ENCODE measurements at regions not wholly inside any gene's neighbourhood (a gene's known extent, or its start where the extent isn't known, plus 50 kb on each side); places are given as distances from the start of the nearest gene placed in this dataset.

GRCh38 chr9:89939181-89939580 is 334.4 kb downstream of the GADD45G start:
- Mint-ChIP-seq H3K27me3 (peaks cover 18% of the 10 kb centered on the region), H3K4me3 (no peak overlapping the region), H3K36me3 (ENCODE audit: low read depth) (no peaks in the 10 kb centered on the region), H3K9me3 (no peaks in the 10 kb centered on the region), H3K27ac (no peak overlapping the region), H3K4me1 (ENCODE audit: low read depth) (peaks cover 4% of the 10 kb centered on the region)
- no peak for ATAC-seq
- no peak for DNase-seq
- ChIA-PET POLR2A (no interaction called here), CTCF (no interaction called here)
- intact Hi-C loops (cut with micrococcal nuclease) = no loop called here
- TF ChIP-seq, protein P1, sequence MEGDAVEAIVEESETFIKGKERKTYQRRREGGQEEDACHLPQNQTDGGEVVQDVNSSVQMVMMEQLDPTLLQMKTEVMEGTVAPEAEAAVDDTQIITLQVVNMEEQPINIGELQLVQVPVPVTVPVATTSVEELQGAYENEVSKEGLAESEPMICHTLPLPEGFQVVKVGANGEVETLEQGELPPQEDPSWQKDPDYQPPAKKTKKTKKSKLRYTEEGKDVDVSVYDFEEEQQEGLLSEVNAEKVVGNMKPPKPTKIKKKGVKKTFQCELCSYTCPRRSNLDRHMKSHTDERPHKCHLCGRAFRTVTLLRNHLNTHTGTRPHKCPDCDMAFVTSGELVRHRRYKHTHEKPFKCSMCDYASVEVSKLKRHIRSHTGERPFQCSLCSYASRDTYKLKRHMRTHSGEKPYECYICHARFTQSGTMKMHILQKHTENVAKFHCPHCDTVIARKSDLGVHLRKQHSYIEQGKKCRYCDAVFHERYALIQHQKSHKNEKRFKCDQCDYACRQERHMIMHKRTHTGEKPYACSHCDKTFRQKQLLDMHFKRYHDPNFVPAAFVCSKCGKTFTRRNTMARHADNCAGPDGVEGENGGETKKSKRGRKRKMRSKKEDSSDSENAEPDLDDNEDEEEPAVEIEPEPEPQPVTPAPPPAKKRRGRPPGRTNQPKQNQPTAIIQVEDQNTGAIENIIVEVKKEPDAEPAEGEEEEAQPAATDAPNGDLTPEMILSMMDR (IDR thresholded peaks at IDR 0.05) = no peak

DNA sequence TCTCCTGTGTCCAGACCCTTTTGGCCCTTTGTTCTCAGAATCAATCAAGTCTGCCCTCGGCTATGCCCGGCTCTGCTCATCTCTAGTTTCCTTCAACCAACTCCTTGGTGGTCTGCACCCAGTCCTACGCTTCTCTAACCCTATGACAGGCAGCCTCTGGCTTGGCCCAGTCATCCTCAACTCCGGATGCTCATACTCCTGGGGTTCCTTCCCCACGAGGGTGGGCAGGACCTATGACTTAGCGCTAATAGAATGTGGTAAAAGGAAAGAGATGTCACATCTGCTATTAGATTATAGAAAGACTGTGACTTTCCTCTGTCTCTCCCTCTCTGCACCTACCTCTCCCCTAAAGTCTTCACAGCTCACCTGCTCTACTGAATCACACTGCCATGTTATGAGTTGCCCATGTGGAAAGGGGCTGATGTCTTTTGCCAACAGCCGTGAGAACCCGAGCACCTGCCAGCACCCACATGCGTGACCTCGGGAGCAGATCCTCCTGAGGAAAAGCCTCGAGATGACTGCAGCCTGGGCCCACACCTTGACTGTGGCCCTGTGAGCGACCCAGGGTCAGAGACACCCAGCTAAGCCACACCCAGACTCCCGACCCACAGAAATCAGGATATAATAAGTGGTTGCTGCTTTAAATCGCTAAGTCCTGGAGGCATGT is 334.9 kb downstream of the GADD45G start:
- ATAC-seq (no peak), DNase-seq (no peak)
- no peak overlapping the region for H3K4me3 Mint-ChIP-seq
- H3K4me1 Mint-ChIP-seq (ENCODE audit: low read depth) = peaks cover 4% of the 10 kb centered on the region
- intact Hi-C loops (cut with micrococcal nuclease) = no loop called here
- H3K27ac Mint-ChIP-seq = no peak overlapping the region
- CTCF ChIA-PET = no interaction called here
- no peaks in the 10 kb centered on the region for H3K36me3 Mint-ChIP-seq (ENCODE audit: low read depth)
- TF ChIP-seq, protein P1 (IDR thresholded peaks at IDR 0.05) = no peak
- H3K9me3 Mint-ChIP-seq = no peaks in the 10 kb centered on the region
- POLR2A ChIA-PET = interaction anchor here (1.2 kb wide), 1 partner anchor 30 kb away, joined by 3 read pairs; no protein-coding TSS in a partner anchor
- peaks cover 18% of the 10 kb centered on the region for H3K27me3 Mint-ChIP-seq

DNA sequence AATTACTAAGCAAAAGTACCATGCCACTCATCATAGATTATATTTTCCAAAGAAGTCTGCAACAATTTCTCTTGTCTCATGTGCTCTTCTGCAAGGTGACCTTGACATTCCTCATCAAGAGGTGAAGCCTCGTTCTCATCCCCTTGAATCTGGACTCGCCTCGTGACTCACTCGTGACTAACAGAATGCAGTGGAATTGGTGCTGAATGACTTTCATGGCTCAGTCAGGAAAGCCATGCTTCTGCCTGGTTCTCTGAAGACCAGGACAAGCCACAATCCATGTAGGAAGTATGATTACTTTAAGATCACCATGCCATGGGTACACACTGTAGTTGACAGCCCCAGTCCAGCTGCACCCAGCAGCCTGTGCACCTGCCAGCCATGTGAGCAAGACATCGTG is 335.8 kb downstream of the GADD45G start:
- Mint-ChIP-seq H3K9me3 (no peaks in the 10 kb centered on the region), H3K27me3 (peaks cover 18% of the 10 kb centered on the region), H3K4me1 (ENCODE audit: low read depth) (peaks cover 4% of the 10 kb centered on the region), H3K36me3 (ENCODE audit: low read depth) (no peaks in the 10 kb centered on the region), H3K4me3 (no peak overlapping the region), H3K27ac (no peak overlapping the region)
- TF ChIP-seq, protein P1 (IDR thresholded peaks at IDR 0.05) = no peak
- ATAC-seq (no peak), DNase-seq (no peak)
- intact Hi-C loops (cut with micrococcal nuclease) = no loop called here
- POLR2A ChIA-PET = interaction anchor here (1.2 to 1.4 kb wide), 2 partner anchors 12 to 29 kb away, joined by 3 to 5 read pairs; no protein-coding TSS in a partner anchor
- CTCF ChIA-PET = no interaction called here

GRCh38 chr9:89941875-89942274 is 337.1 kb downstream of the GADD45G start:
- H3K4me1 Mint-ChIP-seq (ENCODE audit: low read depth) = no peaks in the 10 kb centered on the region
- H3K27ac Mint-ChIP-seq = no peak overlapping the region
- no peaks in the 10 kb centered on the region for H3K9me3 Mint-ChIP-seq
- TF ChIP-seq, protein P1 (IDR thresholded peaks at IDR 0.05) = no peak
- no peak overlapping the region for H3K4me3 Mint-ChIP-seq
- DNase-seq (no peak), ATAC-seq (no peak)
- ChIA-PET POLR2A (interaction anchor here (1.4 kb wide), 1 partner anchor 13 kb away, joined by 5 read pairs; no protein-coding TSS in a partner anchor), CTCF (interaction anchor here (1.3 to 1.4 kb wide), 3 partner anchors 160 to 365 kb away, joined by 4 to 6 read pairs (median 5); no protein-coding TSS in a partner anchor)
- H3K27me3 Mint-ChIP-seq = peaks cover 12% of the 10 kb centered on the region
- intact Hi-C loops (cut with micrococcal nuclease) = no loop called here
- H3K36me3 Mint-ChIP-seq (ENCODE audit: low read depth) = no peaks in the 10 kb centered on the region

GRCh38 chr9:89942643-89943042 is 337.8 kb downstream of the GADD45G start:
- H3K4me3 Mint-ChIP-seq = no peak overlapping the region
- no peaks in the 10 kb centered on the region for H3K36me3 Mint-ChIP-seq (ENCODE audit: low read depth)
- ChIA-PET POLR2A (no interaction called here), CTCF (interaction anchor here (1.4 kb wide), 2 partner anchors 159 to 340 kb away, joined by 4 to 6 read pairs; no protein-coding TSS in a partner anchor)
- H3K27ac Mint-ChIP-seq = no peak overlapping the region
- TF ChIP-seq, protein P1 (IDR thresholded peaks at IDR 0.05) = no peak
- no peak for DNase-seq
- H3K27me3 Mint-ChIP-seq = peaks cover 10% of the 10 kb centered on the region
- no peaks in the 10 kb centered on the region for H3K9me3 Mint-ChIP-seq
- no peaks in the 10 kb centered on the region for H3K4me1 Mint-ChIP-seq (ENCODE audit: low read depth)
- intact Hi-C loops (cut with micrococcal nuclease) = no loop called here
- ATAC-seq = no peak

All from activated CD8-positive, alpha-beta T cell treated with anti-CD3 and anti-CD28 coated beads for 36 hours (primary cell).